SK-N-SH (cell line): ENCODE measurements at regions not wholly inside any gene's neighbourhood (a gene's known extent, or its start where the extent isn't known, plus 50 kb on each side); places are given as distances from the start of the nearest gene placed in this dataset.
"Not testable (repeated sequence)": the region's sequence is repeated elsewhere in the genome, so short reads cannot be mapped to it uniquely, and the experiment has no call there.

ENCODE experiments used
- CTCF ChIA-PET: fragments of 300-600, 350-600 bp; formaldehyde crosslinking; extraction: SDS; loops from one replicate; lab custom pipeline; 2021; lab: Yijun Ruan, JAX
- POLR2A ChIA-PET: fragments of 350-600 bp; sonication (Branson Sonifier 250); formaldehyde crosslinking; extraction: SDS; loops from one replicate; lab custom pipeline; 2020; ENCODE audit warnings: antibody characterized with exemption, inconsistent platforms; lab: Yijun Ruan, JAX
- DNase-seq: peaks from one replicate; pipeline ENCODE4 v3.0.0; 2012
- H2AFZ ChIP-seq: fragments of 200-600 bp; sonication (generic); 2 replicates; pipeline ENCODE4 v1.8.1; 2016; ENCODE audit warnings: antibody characterized with exemption, mild to moderate bottlenecking, low read depth
- H3F3A ChIP-seq: fragments of 200-600 bp; sonication (generic); replicated peaks from 2 replicates; pipeline ENCODE3; 2016; ENCODE audit warnings: antibody characterized with exemption, mild to moderate bottlenecking; ENCODE audit not compliant: insufficient read depth
- H3K27ac ChIP-seq, 2 experiments: fragments of 200-500 bp in 1 of 2; fragments of 200-600 bp in 1 of 2; sonication (Bioruptor generic) in 1 of 2; sonication (generic), shearing (Covaris generic) in 1 of 2; 2 replicates each; pipeline versions ENCODE4 v1.5.1 to v1.6.1; 2014 to 2016; ENCODE audit warnings: low read depth in 2 of 2, inconsistent platforms in 1 of 2, low read length in 1 of 2, mild to moderate bottlenecking in 1 of 2, mixed read lengths in 1 of 2
- H3K27me3 ChIP-seq: fragments of 200-600 bp; sonication (generic), shearing (Covaris generic); 2 replicates; pipeline ENCODE4 v1.6.1; 2016; ENCODE audit warnings: mixed run types; ENCODE audit not compliant: insufficient read depth
- H3K36me3 ChIP-seq, 2 experiments: fragments of 200-500 bp in 1 of 2; fragments of 200-600 bp in 1 of 2; sonication (Bioruptor generic) in 1 of 2; sonication (generic) in 1 of 2; replicated peaks in 1 of 2; 2 replicates each; pipeline versions ENCODE3 to v1.5.1; 2014 to 2016; ENCODE audit warnings: low read length in 1 of 2, mild to moderate bottlenecking in 1 of 2; ENCODE audit not compliant: insufficient read depth in 2 of 2, control insufficient read depth in 1 of 2
- H3K4me1 ChIP-seq, 2 experiments: fragments of 200-500 bp in 1 of 2; fragments of 200-600 bp in 1 of 2; sonication (Bioruptor generic) in 1 of 2; sonication (generic), shearing (Covaris generic) in 1 of 2; 2 replicates each; pipeline versions ENCODE4 v1.5.1 to v1.6.1; 2014 to 2016; ENCODE audit warnings: low read depth in 1 of 2, low read length in 1 of 2, mixed run types in 1 of 2; ENCODE audit not compliant: insufficient read depth in 2 of 2, control insufficient read depth in 1 of 2
- H3K4me2 ChIP-seq: fragments of 200-600 bp; sonication (generic), shearing (Covaris generic); 2 replicates; pipeline ENCODE4 v1.6.1; 2017; ENCODE audit warnings: mixed run types
- H3K4me3 ChIP-seq, 2 experiments: fragments of 200-500 bp in 1 of 2; fragments of 200-600 bp in 1 of 2; sonication (Bioruptor generic) in 1 of 2; sonication (generic), shearing (Covaris generic) in 1 of 2; 2 replicates each; pipeline versions ENCODE4 v1.5.1 to v1.8.1; 2014 to 2016; ENCODE audit warnings: low read depth in 2 of 2, inconsistent platforms in 1 of 2, low read length in 1 of 2, mild to moderate bottlenecking in 1 of 2, mixed read lengths in 1 of 2, moderate library complexity in 1 of 2
- H3K79me2 ChIP-seq: fragments of 200-600 bp; sonication (generic); 2 replicates; pipeline ENCODE4 v1.8.1; 2017; ENCODE audit warnings: mild to moderate bottlenecking; ENCODE audit not compliant: insufficient read depth
- H3K9ac ChIP-seq: fragments of 200-600 bp; sonication (generic); 2 replicates; pipeline ENCODE4 v1.6.1; 2017; ENCODE audit warnings: mixed run types
- H3K9me2 ChIP-seq: fragments of 200-600 bp; sonication (generic); 2 replicates; pipeline ENCODE4 v1.6.1; 2017; ENCODE audit warnings: mixed run types
- H3K9me3 ChIP-seq: fragments of 200-600 bp; sonication (generic); 2 replicates; pipeline ENCODE4 v1.6.1; 2017; ENCODE audit warnings: mixed run types, mild to moderate bottlenecking, moderate library complexity
- H4K20me1 ChIP-seq: fragments of 200-600 bp; sonication (generic); 2 replicates; pipeline ENCODE4 v1.6.1; 2017; ENCODE audit warnings: mild to moderate bottlenecking, mixed run types; ENCODE audit not compliant: insufficient read depth
- CHD2 ChIP-seq: fragments of 150-350 bp; IDR thresholded peaks from 2 replicates; pipeline ENCODE4 v1.6.1; 2018; ENCODE audit warnings: low read length; ENCODE audit not compliant: partially characterized antibody
- EZH2phosphoT487 ChIP-seq: fragments of 200-600 bp; sonication (generic); IDR thresholded peaks from 2 replicates; pipeline ENCODE4 v1.6.1; 2017; ENCODE audit warnings: low read depth, mixed run types, mild to moderate bottlenecking, antibody characterized with exemption, moderate library complexity, borderline replicate concordance
- FOSL2 ChIP-seq: IDR thresholded peaks from 2 replicates; pipeline ENCODE4 v1.4.0; 2012; ENCODE audit warnings: low read depth, mild to moderate bottlenecking, moderate library complexity, borderline replicate concordance
- FOXM1 ChIP-seq: IDR thresholded peaks from 2 replicates; pipeline ENCODE4 v1.4.0; 2012; ENCODE audit warnings: low read depth, mild to moderate bottlenecking
- MEF2A ChIP-seq: IDR thresholded peaks from 2 replicates; pipeline ENCODE4 v1.4.0; 2012; ENCODE audit warnings: low read depth, borderline replicate concordance
- POLR2AphosphoS5 ChIP-seq: IDR thresholded peaks from 2 replicates; pipeline ENCODE4 v1.6.1; 2012; ENCODE audit warnings: low read depth, low read length
- TCF12 ChIP-seq: IDR thresholded peaks from 2 replicates; pipeline ENCODE4 v1.4.0; 2012
- WGBS: methylation state at CpG from one replicate; pipeline ENCODE4 v1.1.6; 2017; ENCODE audit warnings: low lambda C conversion rate; 5-methylcytosine and 5-hydroxymethylcytosine counted together
- TF ChIP-seq, protein P1 (sequence below): fragments of 150-350 bp; IDR thresholded peaks from 2 replicates; pipeline ENCODE4 v1.6.1; 2017; ENCODE audit warnings: antibody characterized with exemption, low read length, low read depth, borderline replicate concordance
- TF ChIP-seq, protein P2 (sequence below): IDR thresholded peaks from 2 replicates; pipeline ENCODE4; 2012
- TF ChIP-seq, protein P3 (sequence below): IDR thresholded peaks from 2 replicates; pipeline ENCODE4 v1.4.0; 2012; ENCODE audit warnings: low read depth, borderline replicate concordance

DNA sequence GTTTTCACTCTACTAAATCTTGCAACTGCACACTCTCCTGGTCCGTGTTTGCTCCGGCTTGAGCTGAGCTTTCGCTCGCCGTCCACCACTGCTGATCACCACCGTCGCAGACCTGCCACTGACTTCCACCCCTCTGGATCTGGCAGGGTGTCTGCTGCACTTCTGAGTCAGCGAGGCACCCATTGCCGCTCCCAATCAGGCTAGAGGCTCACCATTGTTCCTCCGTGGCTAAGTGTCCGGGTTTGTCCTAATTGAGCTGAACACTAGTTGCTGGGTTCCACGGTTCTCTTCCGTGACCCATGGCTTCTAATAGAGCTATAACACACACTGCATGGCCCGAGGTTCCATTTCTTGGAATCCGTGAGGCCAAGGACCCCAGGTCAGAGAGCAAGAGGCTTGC is 98.6 kb upstream of the GPR6 start:
- POLR2A ChIA-PET, result no interaction called here
- no peak overlapping the region for H3K9ac ChIP-seq
- H3K27ac ChIP-seq, result no peak overlapping the region
- H3K79me2 ChIP-seq, result no peaks in the 10 kb centered on the region
- TF ChIP-seq, protein P1, sequence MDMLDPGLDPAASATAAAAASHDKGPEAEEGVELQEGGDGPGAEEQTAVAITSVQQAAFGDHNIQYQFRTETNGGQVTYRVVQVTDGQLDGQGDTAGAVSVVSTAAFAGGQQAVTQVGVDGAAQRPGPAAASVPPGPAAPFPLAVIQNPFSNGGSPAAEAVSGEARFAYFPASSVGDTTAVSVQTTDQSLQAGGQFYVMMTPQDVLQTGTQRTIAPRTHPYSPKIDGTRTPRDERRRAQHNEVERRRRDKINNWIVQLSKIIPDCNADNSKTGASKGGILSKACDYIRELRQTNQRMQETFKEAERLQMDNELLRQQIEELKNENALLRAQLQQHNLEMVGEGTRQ, result no peak
- TF ChIP-seq EZH2phosphoT487, result no peak
- TF ChIP-seq MEF2A, result no peak
- TF ChIP-seq FOSL2, result no peak
- TF ChIP-seq, protein P2, sequence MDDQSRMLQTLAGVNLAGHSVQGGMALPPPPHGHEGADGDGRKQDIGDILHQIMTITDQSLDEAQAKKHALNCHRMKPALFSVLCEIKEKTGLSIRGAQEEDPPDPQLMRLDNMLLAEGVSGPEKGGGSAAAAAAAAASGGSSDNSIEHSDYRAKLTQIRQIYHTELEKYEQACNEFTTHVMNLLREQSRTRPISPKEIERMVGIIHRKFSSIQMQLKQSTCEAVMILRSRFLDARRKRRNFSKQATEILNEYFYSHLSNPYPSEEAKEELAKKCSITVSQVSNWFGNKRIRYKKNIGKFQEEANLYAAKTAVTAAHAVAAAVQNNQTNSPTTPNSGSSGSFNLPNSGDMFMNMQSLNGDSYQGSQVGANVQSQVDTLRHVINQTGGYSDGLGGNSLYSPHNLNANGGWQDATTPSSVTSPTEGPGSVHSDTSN, result no peak
- TF ChIP-seq, protein P3, sequence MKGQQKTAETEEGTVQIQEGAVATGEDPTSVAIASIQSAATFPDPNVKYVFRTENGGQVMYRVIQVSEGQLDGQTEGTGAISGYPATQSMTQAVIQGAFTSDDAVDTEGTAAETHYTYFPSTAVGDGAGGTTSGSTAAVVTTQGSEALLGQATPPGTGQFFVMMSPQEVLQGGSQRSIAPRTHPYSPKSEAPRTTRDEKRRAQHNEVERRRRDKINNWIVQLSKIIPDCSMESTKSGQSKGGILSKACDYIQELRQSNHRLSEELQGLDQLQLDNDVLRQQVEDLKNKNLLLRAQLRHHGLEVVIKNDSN, result no peak
- no peak for TF ChIP-seq FOXM1
- TF ChIP-seq TCF12, result no peak
- TF ChIP-seq CHD2, result no peak
- TF ChIP-seq POLR2AphosphoS5, result no peak
- no peaks in the 10 kb centered on the region for H4K20me1 ChIP-seq
- no peak overlapping the region for H2AFZ ChIP-seq
- H3K36me3 ChIP-seq, result no peaks in the 10 kb centered on the region
- no peak for DNase-seq
- no peak overlapping the region for H3K4me2 ChIP-seq
- H3K4me1 ChIP-seq, result no peaks in the 10 kb centered on the region
- whole genome bisulfite sequencing, result 77% methylated on average over 14 of the region's 15 CpGs
- CTCF ChIA-PET, result no interaction called here
- H3F3A ChIP-seq, result no peaks in the 10 kb centered on the region
- no peaks in the 10 kb centered on the region for H3K9me2 ChIP-seq
- no peaks in the 10 kb centered on the region for H3K27me3 ChIP-seq
- H3K4me3 ChIP-seq, result no peak overlapping the region
- no peaks in the 10 kb centered on the region for H3K9me3 ChIP-seq

DNA sequence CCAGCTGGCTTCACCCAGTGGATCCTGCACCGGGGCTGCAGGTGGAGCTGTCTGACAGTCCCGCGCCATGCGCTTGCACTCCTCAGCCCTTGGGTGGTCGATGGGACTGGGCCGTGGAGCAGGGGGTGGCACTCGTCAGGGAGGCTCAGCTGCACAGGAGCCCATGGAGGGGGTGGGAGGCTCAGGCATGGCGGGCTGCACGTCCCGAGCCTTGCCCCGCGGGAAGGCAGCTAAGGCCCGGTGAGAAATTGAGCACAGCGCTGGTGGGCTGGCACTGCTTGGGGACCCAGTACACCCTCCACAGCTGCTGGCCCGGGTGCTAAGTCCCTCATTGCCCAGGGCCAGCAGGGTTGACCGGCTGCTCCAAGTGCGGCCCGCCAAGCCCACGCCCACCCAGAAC is 97.0 kb upstream of the GPR6 start:
- H3K9me2 ChIP-seq, result not testable (repeated sequence)
- WGBS, result 87% methylated on average over 8 of the region's 19 CpGs

DNA sequence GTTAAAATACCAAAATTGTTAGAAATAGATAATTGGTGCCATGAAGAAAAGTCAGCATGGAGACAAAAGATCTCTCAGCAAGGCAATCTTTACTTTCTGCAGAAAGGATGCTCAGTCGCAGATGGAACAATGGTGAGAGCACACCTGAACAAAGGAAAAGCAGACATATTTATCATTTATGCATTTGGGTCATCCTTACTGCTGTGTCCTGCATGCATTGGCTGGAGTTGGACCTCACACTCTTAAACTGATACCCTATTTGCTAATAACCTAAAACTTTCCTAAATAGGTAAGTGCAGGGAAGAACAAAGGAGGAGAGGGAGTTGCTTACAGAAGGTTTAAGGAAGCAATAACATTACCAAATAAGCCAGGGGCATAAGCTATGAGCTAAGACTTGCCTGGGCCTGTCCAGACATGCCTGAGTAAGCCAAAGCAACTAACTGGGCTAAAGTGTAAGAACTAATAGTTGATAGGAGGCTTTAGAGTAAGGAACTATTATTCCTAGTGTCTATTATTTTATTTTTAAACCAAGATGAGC is 96.1 kb upstream of the GPR6 start:
- H3K27me3 ChIP-seq, H3K9ac ChIP-seq, DNase-seq, H3K36me3 ChIP-seq, H3F3A ChIP-seq, POLR2A ChIA-PET, H3K27ac ChIP-seq, CTCF ChIA-PET, H3K79me2 ChIP-seq, H4K20me1 ChIP-seq, H3K4me1 ChIP-seq, H3K9me3 ChIP-seq, H3K4me2 ChIP-seq, H3K4me3 ChIP-seq, H3K9me2 ChIP-seq: not testable (repeated sequence)
- H2AFZ ChIP-seq, result peak overlapping the region; percentile 7; the same call in 1 of the 2 replicates
- WGBS, result 86% methylated on average over 1 of the region's 1 CpG

More for the DNA sequence above, 97.0 kb upstream of the GPR6 start:
- H3K9me3 ChIP-seq, H3K4me1 ChIP-seq, H3K36me3 ChIP-seq, H3K79me2 ChIP-seq, DNase-seq, H2AFZ ChIP-seq, CTCF ChIA-PET, H3K27ac ChIP-seq, H3K4me2 ChIP-seq, H3K4me3 ChIP-seq, H3K9ac ChIP-seq, H4K20me1 ChIP-seq, POLR2A ChIA-PET, H3F3A ChIP-seq, H3K27me3 ChIP-seq: not testable (repeated sequence)
